Stimulated activated naive B cell treated with anti-CD40 and anti-IgM and Interleukin-4, amounts not matched to agents 10 μg/mL and 1 μg/mL and 100 μg/mL, for 72 hours (primary cell): ENCODE measurements at regions not wholly inside any gene's neighbourhood (a gene's known extent, or its start where the extent isn't known, plus 50 kb on each side); places are given as distances from the start of the nearest gene placed in this dataset.

ENCODE experiments used
- ATAC-seq, 2 donors: fragments of 150-1000 bp; cut with Tn5 transposase; replicated peaks; 2 replicates each; pipeline ENCODE4 v1.10.0; 2021; ENCODE audit warnings: moderate library complexity in 1 of 2
- DNase-seq: peaks from one replicate; pipeline ENCODE4 v3.0.0; 2021
- H3K27ac Mint-ChIP-seq: one replicate; pipeline ENCODE4 v1.8.0; 2022; ENCODE audit warnings: mild to moderate bottlenecking, mixed read lengths
- H3K27me3 Mint-ChIP-seq, 2 donors: one replicate each; pipeline ENCODE4 v1.8.0; 2022; ENCODE audit warnings: mixed read lengths in 2 of 2
- H3K36me3 Mint-ChIP-seq, 2 donors: one replicate each; pipeline ENCODE4 v1.8.0; 2022; ENCODE audit warnings: mixed read lengths in 2 of 2, mild to moderate bottlenecking in 1 of 2
- H3K4me1 Mint-ChIP-seq, 2 donors: one replicate each; pipeline ENCODE4 v1.8.0; 2022; ENCODE audit warnings: mixed read lengths in 2 of 2, mild to moderate bottlenecking in 1 of 2
- H3K4me3 Mint-ChIP-seq, 2 donors: one replicate each; pipeline ENCODE4 v1.8.0; 2022; ENCODE audit warnings: mild to moderate bottlenecking in 2 of 2, mixed read lengths in 2 of 2, moderate library complexity in 1 of 2
- H3K9me3 Mint-ChIP-seq, 2 donors: one replicate each; pipeline ENCODE4 v1.8.0; 2022; ENCODE audit warnings: mixed read lengths in 2 of 2, mild to moderate bottlenecking in 1 of 2

- H3K9me3 Mint-ChIP-seq, result no peaks in the 10 kb centered on the region
- H3K36me3 Mint-ChIP-seq, result no peaks in the 10 kb centered on the region
- H3K4me3 Mint-ChIP-seq, result no peak overlapping the region
- DNase-seq (no peak), ATAC-seq (no peak)
- no peaks in the 10 kb centered on the region for H3K4me1 Mint-ChIP-seq
- no peak overlapping the region for H3K27ac Mint-ChIP-seq
- peaks cover 0 to 7% of the 10 kb centered on the region in 2 donors for H3K27me3 Mint-ChIP-seq
Measured at GRCh38 chr2:238560234-238560633, 133.5 kb downstream of the ASB1 start.

- peaks cover 0 to 7% of the 10 kb centered on the region in 2 donors for H3K27me3 Mint-ChIP-seq
- no peaks in the 10 kb centered on the region for H3K4me1 Mint-ChIP-seq
- DNase-seq, result no peak
- H3K9me3 Mint-ChIP-seq, result no peaks in the 10 kb centered on the region
- H3K27ac Mint-ChIP-seq, result no peak overlapping the region
- no peaks in the 10 kb centered on the region for H3K36me3 Mint-ChIP-seq
- no peak overlapping the region for H3K4me3 Mint-ChIP-seq
- ATAC-seq, result no peak
Measured at GRCh38 chr2:238561230-238561629, 134.5 kb downstream of the ASB1 start.

- Mint-ChIP-seq H3K36me3 (no peaks in the 10 kb centered on the region), H3K4me1 (no peaks in the 10 kb centered on the region), H3K4me3 (no peak overlapping the region), H3K9me3 (no peaks in the 10 kb centered on the region), H3K27ac (no peak overlapping the region), H3K27me3 (peaks cover 0 to 6% of the 10 kb centered on the region in 2 donors)
- no peak for DNase-seq
- no peak for ATAC-seq
Measured at GRCh38 chr2:238562446-238562845, 135.7 kb downstream of the ASB1 start.

- ATAC-seq (no peak), DNase-seq (no peak)
- no peaks in the 10 kb centered on the region for H3K36me3 Mint-ChIP-seq
- peaks cover 0 to 3% of the 10 kb centered on the region in 2 donors for H3K27me3 Mint-ChIP-seq
- no peaks in the 10 kb centered on the region for H3K4me1 Mint-ChIP-seq
- H3K27ac Mint-ChIP-seq, result no peak overlapping the region
- no peak overlapping the region for H3K4me3 Mint-ChIP-seq
- H3K9me3 Mint-ChIP-seq, result no peaks in the 10 kb centered on the region
Measured at GRCh38 chr2:238563551-238563950, 136.8 kb downstream of the ASB1 start.

- no peaks in the 10 kb centered on the region for H3K36me3 Mint-ChIP-seq
- DNase-seq (no peak), ATAC-seq (no peak)
- H3K9me3 Mint-ChIP-seq, result no peaks in the 10 kb centered on the region
- H3K27ac Mint-ChIP-seq, result no peak overlapping the region
- H3K4me3 Mint-ChIP-seq, result no peak overlapping the region
- no peaks in the 10 kb centered on the region for H3K4me1 Mint-ChIP-seq
- H3K27me3 Mint-ChIP-seq, result peaks cover 0 to 3% of the 10 kb centered on the region in 2 donors
Measured at GRCh38 chr2:238564286-238564920, 137.7 kb downstream of the ASB1 start.

- no peak overlapping the region for H3K4me3 Mint-ChIP-seq
- DNase-seq (no peak), ATAC-seq (no peak)
- no peaks in the 10 kb centered on the region for H3K4me1 Mint-ChIP-seq
- no peak overlapping the region for H3K27ac Mint-ChIP-seq
- H3K36me3 Mint-ChIP-seq, result no peaks in the 10 kb centered on the region
- no peaks in the 10 kb centered on the region for H3K9me3 Mint-ChIP-seq
- peaks cover 0 to 3% of the 10 kb centered on the region in 2 donors for H3K27me3 Mint-ChIP-seq
Measured at GRCh38 chr2:238565031-238565430, 138.3 kb downstream of the ASB1 start.

GRCh38 chr2:238566001-238566645, 139.4 kb downstream of the ASB1 start:
- no peak for DNase-seq
- Mint-ChIP-seq H3K4me3 (no peak overlapping the region), H3K4me1 (no peaks in the 10 kb centered on the region), H3K36me3 (no peaks in the 10 kb centered on the region), H3K9me3 (no peaks in the 10 kb centered on the region), H3K27me3 (no peaks in the 10 kb centered on the region), H3K27ac (no peak overlapping the region)
- ATAC-seq, result no peak

- Mint-ChIP-seq H3K9me3 (no peaks in the 10 kb centered on the region), H3K27me3 (no peaks in the 10 kb centered on the region), H3K36me3 (no peaks in the 10 kb centered on the region), H3K4me1 (no peaks in the 10 kb centered on the region), H3K4me3 (no peak overlapping the region), H3K27ac (no peak overlapping the region)
- no peak for DNase-seq
- no peak for ATAC-seq
Measured at GRCh38 chr2:238567067-238567855, 140.5 kb downstream of the ASB1 start.

- no peaks in the 10 kb centered on the region for H3K27me3 Mint-ChIP-seq
- no peaks in the 10 kb centered on the region for H3K36me3 Mint-ChIP-seq
- no peak overlapping the region for H3K4me3 Mint-ChIP-seq
Measured at GRCh38 chr2:238567996-238568395, 141.3 kb downstream of the ASB1 start.

GRCh38 chr2:238568455-238569440, 142.0 kb downstream of the ASB1 start:
- H3K4me3 Mint-ChIP-seq, result no peak overlapping the region
- DNase-seq (no peak), ATAC-seq (no peak)
- H3K9me3 Mint-ChIP-seq, result no peaks in the 10 kb centered on the region
- H3K27ac Mint-ChIP-seq, result no peak overlapping the region
- H3K27me3 Mint-ChIP-seq, result no peaks in the 10 kb centered on the region
- H3K4me1 Mint-ChIP-seq, result no peaks in the 10 kb centered on the region
- no peaks in the 10 kb centered on the region for H3K36me3 Mint-ChIP-seq

More at GRCh38 chr2:238567996-238568395, 141.3 kb downstream of the ASB1 start:
- DNase-seq (no peak), ATAC-seq (no peak)
- H3K27ac Mint-ChIP-seq, result no peak overlapping the region
- no peaks in the 10 kb centered on the region for H3K4me1 Mint-ChIP-seq
- no peaks in the 10 kb centered on the region for H3K9me3 Mint-ChIP-seq

- no peak for DNase-seq
- Mint-ChIP-seq H3K36me3 (no peaks in the 10 kb centered on the region), H3K4me1 (no peaks in the 10 kb centered on the region), H3K9me3 (no peaks in the 10 kb centered on the region), H3K4me3 (no peak overlapping the region), H3K27me3 (no peaks in the 10 kb centered on the region), H3K27ac (no peak overlapping the region)
- no peak for ATAC-seq
Measured at GRCh38 chr2:238569507-238570195, 142.9 kb downstream of the ASB1 start.

- H3K4me1 Mint-ChIP-seq, result no peaks in the 10 kb centered on the region
- H3K9me3 Mint-ChIP-seq, result no peaks in the 10 kb centered on the region
- DNase-seq, result no peak
- H3K4me3 Mint-ChIP-seq, result no peak overlapping the region
- no peak overlapping the region for H3K27ac Mint-ChIP-seq
- H3K27me3 Mint-ChIP-seq, result peaks cover 0 to 4% of the 10 kb centered on the region in 2 donors
- no peaks in the 10 kb centered on the region for H3K36me3 Mint-ChIP-seq
- ATAC-seq, result no peak
Measured at GRCh38 chr2:238570391-238570790, 143.7 kb downstream of the ASB1 start.

GRCh38 chr2:238570926-238571325, 144.2 kb downstream of the ASB1 start:
- H3K27me3 Mint-ChIP-seq, result peaks cover 0 to 4% of the 10 kb centered on the region in 2 donors
- H3K4me3 Mint-ChIP-seq, result no peak overlapping the region
- no peak for DNase-seq
- H3K27ac Mint-ChIP-seq, result no peak overlapping the region
- no peaks in the 10 kb centered on the region for H3K4me1 Mint-ChIP-seq
- no peak for ATAC-seq
- H3K9me3 Mint-ChIP-seq, result no peaks in the 10 kb centered on the region
- H3K36me3 Mint-ChIP-seq, result no peaks in the 10 kb centered on the region
